Immature natural killer cell (primary cell): ENCODE measurements at regions not wholly inside any gene's neighbourhood (a gene's known extent, or its start where the extent isn't known, plus 50 kb on each side); places are given as distances from the start of the nearest gene placed in this dataset.
A peak's percentile ranks its signal among the peaks of the same experiment; 100 is the strongest.

Source experiments
- DNase-seq, 3 donors: peaks; one replicate each; pipeline ENCODE4 v3.0.0; 2022; ENCODE audit warnings: mixed read lengths in 1 of 3
- H3K27ac Mint-ChIP-seq, 6 donors: one replicate each; pipeline ENCODE4 v1.8.0; 2020; ENCODE audit warnings: mixed read lengths in 6 of 6, mild to moderate bottlenecking in 5 of 6, inconsistent platforms in 4 of 6, moderate library complexity in 3 of 6
- H3K27me3 Mint-ChIP-seq, 3 donors: one replicate each; pipeline ENCODE4 v1.8.0; 2020 to 2021; ENCODE audit warnings: low read depth in 3 of 3, mild to moderate bottlenecking in 3 of 3, mixed read lengths in 3 of 3, moderate library complexity in 3 of 3, inconsistent platforms in 1 of 3
- H3K36me3 Mint-ChIP-seq, 3 donors: one replicate each; pipeline ENCODE4 v1.8.0; 2020; ENCODE audit warnings: mixed read lengths in 3 of 3, inconsistent platforms in 2 of 3, mild to moderate bottlenecking in 2 of 3
- H3K4me1 Mint-ChIP-seq, 2 donors: one replicate each; pipeline ENCODE4 v1.8.0; 2020; ENCODE audit warnings: inconsistent platforms in 2 of 2, mild to moderate bottlenecking in 2 of 2, mixed read lengths in 2 of 2, moderate library complexity in 1 of 2
- H3K4me3 Mint-ChIP-seq, 5 donors: one replicate each; pipeline ENCODE4 v1.8.0; 2020; ENCODE audit warnings: mild to moderate bottlenecking in 5 of 5, mixed read lengths in 5 of 5, inconsistent platforms in 3 of 5, moderate library complexity in 3 of 5
- H3K9me3 Mint-ChIP-seq, 6 donors: one replicate each; pipeline ENCODE4 v1.8.0; 2020; ENCODE audit warnings: mild to moderate bottlenecking in 6 of 6, mixed read lengths in 6 of 6, inconsistent platforms in 4 of 6, moderate library complexity in 3 of 6

GRCh38 chr17:77386502-77387192, 245.9 kb downstream of the SEC14L1 start:
- Mint-ChIP-seq H3K27me3 (no peaks in the 10 kb centered on the region), H3K36me3 (no peaks in the 10 kb centered on the region), H3K4me3 (peak overlapping the region; percentile 7 to 47 (median 25)), H3K9me3 (no peaks in the 10 kb centered on the region), H3K27ac (peak overlapping the region; percentile 39 to 74 (median 65)), H3K4me1 (peaks cover 87 to 91% of the 10 kb centered on the region in 2 donors)
- no peak for DNase-seq

GRCh38 chr17:77387891-77388290, 247.1 kb downstream of the SEC14L1 start:
- H3K9me3 Mint-ChIP-seq = no peaks in the 10 kb centered on the region
- peaks cover 0 to 1% (median 0%) of the 10 kb centered on the region in 3 donors for H3K27me3 Mint-ChIP-seq
- peak overlapping the region in 4 of 5 donors; percentile 33 to 58 (median 54) for H3K4me3 Mint-ChIP-seq
- peak overlapping the region in 2 of 6 donors; percentile 66 to 77 for H3K27ac Mint-ChIP-seq
- H3K4me1 Mint-ChIP-seq = peaks cover 86 to 91% of the 10 kb centered on the region in 2 donors
- H3K36me3 Mint-ChIP-seq = no peaks in the 10 kb centered on the region
- no peak for DNase-seq

DNA sequence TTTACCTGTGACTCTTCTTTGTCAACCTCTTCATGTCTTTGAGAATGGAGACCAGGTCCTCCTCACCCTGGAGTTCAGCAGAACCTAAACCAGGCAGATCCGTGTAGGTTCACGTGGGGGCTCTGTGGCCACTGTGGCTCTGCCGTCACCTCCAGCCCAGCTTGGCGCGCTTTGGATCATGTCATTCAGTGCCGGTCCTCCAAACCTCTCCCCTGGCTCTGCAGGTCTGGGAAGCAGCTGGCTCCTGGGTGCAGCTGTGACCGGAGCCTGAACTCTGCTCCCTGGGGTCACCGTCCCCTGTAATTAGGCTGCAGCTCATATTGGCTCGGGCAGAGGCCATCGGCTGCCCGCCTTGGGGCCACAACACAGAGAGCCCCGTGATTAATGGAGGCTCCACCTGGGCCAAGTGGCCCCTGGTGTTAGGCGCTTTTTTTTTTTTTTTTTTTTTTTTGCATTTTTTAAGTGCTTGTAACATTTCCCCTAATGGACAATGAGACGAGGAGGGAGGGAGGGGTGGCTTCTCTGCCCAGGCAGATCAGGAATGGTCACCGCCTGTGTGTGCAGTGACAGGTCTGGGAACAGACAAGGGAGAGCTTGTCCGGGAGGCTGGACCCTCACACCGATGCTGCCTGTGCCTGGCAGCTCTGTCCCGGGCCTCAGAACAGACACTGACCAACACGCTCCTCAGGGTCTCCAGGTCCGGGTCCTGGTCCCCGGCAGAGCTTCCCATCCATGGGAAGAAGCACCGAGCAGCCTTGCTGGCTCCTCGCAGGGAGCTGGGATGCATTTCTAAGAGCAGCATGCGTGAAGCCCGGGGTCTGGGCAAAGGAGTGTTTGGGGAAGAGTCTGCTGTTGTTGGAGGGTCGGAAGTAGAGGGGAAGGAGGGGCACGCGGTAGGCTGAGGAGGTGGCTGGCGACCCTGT, 247.9 kb downstream of the SEC14L1 start:
- peak overlapping the region; percentile 77 to 90 (median 84) for H3K27ac Mint-ChIP-seq
- H3K36me3 Mint-ChIP-seq = no peaks in the 10 kb centered on the region
- DNase-seq = no peak
- peaks cover 84 to 87% of the 10 kb centered on the region in 2 donors for H3K4me1 Mint-ChIP-seq
- H3K4me3 Mint-ChIP-seq = peak overlapping the region; percentile 74 to 85 (median 82)
- no peaks in the 10 kb centered on the region for H3K9me3 Mint-ChIP-seq
- H3K27me3 Mint-ChIP-seq = peaks cover 0 to 1% (median 0%) of the 10 kb centered on the region in 3 donors

- peak overlapping the region in 5 of 6 donors; percentile 40 to 76 (median 59) for H3K27ac Mint-ChIP-seq
- peaks cover 0 to 1% (median 0%) of the 10 kb centered on the region in 3 donors for H3K27me3 Mint-ChIP-seq
- H3K4me1 Mint-ChIP-seq = peaks cover 79 to 82% of the 10 kb centered on the region in 2 donors
- no peaks in the 10 kb centered on the region for H3K9me3 Mint-ChIP-seq
- DNase-seq = no peak
- no peaks in the 10 kb centered on the region for H3K36me3 Mint-ChIP-seq
- peak overlapping the region in 4 of 5 donors; percentile 2 to 62 (median 26) for H3K4me3 Mint-ChIP-seq
These were observed 250.1 kb downstream of the SEC14L1 start for GRCh38 chr17:77390870-77391269.

GRCh38 chr17:77391668-77392375, 251.1 kb downstream of the SEC14L1 start:
- H3K27ac Mint-ChIP-seq = peak overlapping the region; percentile 40 to 87 (median 72)
- H3K9me3 Mint-ChIP-seq = no peaks in the 10 kb centered on the region
- peak overlapping the region; percentile 47 to 62 (median 53) for H3K4me3 Mint-ChIP-seq
- peaks cover 0 to 1% (median 0%) of the 10 kb centered on the region in 3 donors for H3K27me3 Mint-ChIP-seq
- DNase-seq = no peak
- H3K4me1 Mint-ChIP-seq = peaks cover 79 to 81% of the 10 kb centered on the region in 2 donors
- H3K36me3 Mint-ChIP-seq = peaks cover 0 to 4% (median 0%) of the 10 kb centered on the region in 3 donors

GRCh38 chr17:77392376-77393273, 251.9 kb downstream of the SEC14L1 start:
- peaks cover 0 to 4% (median 0%) of the 10 kb centered on the region in 3 donors for H3K36me3 Mint-ChIP-seq
- peaks cover 0 to 1% (median 0%) of the 10 kb centered on the region in 3 donors for H3K27me3 Mint-ChIP-seq
- no peaks in the 10 kb centered on the region for H3K9me3 Mint-ChIP-seq
- peak overlapping the region; percentile 40 to 87 (median 72) for H3K27ac Mint-ChIP-seq
- peak overlapping the region in 1 of 5 donors; percentile 47 for H3K4me3 Mint-ChIP-seq
- DNase-seq = no peak
- peaks cover 78 to 81% of the 10 kb centered on the region in 2 donors for H3K4me1 Mint-ChIP-seq

GRCh38 chr17:77393274-77393600, 252.5 kb downstream of the SEC14L1 start:
- Mint-ChIP-seq H3K4me3 (peak overlapping the region in 1 of 5 donors; percentile 31), H3K4me1 (peaks cover 78 to 84% of the 10 kb centered on the region in 2 donors), H3K9me3 (no peaks in the 10 kb centered on the region), H3K27me3 (peaks cover 0 to 1% (median 0%) of the 10 kb centered on the region in 3 donors), H3K27ac (peak overlapping the region in 4 of 6 donors; percentile 30 to 69 (median 42)), H3K36me3 (peaks cover 0 to 4% (median 0%) of the 10 kb centered on the region in 3 donors)
- DNase-seq = no peak

DNA sequence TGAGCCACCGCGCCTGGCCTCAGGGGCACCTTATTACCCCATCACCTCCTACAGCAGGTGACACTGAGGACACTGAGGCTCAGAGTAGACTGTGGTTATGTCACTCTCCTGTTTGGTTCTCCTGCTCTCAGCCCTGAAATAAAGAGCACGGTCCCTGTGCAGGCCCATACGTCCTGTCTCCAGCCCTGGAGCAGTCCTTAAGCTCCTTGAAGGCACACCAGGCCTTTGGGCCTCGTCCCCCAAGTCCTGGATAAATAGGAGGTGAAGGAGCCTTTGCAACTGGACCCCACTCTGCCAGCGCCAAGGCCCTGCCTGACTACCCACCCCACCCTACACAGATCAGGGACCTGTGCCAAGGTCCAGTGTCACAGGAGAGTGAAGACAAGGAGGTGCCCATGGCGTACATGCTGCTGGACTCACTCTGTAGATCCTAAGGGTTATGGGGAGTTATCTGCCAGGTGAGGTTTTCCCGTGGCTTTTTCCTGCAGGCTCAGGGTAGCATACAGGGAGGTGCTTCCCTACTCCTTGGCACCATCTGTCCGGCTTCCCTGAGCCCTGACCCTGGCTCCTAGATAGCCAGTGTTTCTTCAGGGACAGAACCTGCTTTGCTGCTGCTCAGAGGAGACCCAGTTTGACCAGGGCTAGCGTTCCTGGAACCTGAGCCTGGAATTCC, 253.2 kb downstream of the SEC14L1 start:
- no peak for DNase-seq
- Mint-ChIP-seq H3K27me3 (peaks cover 0 to 1% (median 0%) of the 10 kb centered on the region in 3 donors), H3K9me3 (no peaks in the 10 kb centered on the region), H3K4me3 (peak overlapping the region in 1 of 5 donors; percentile 4), H3K27ac (peak overlapping the region in 5 of 6 donors; percentile 10 to 55 (median 40)), H3K36me3 (peaks cover 0 to 4% (median 3%) of the 10 kb centered on the region in 3 donors), H3K4me1 (peaks cover 78 to 84% of the 10 kb centered on the region in 2 donors)

- Mint-ChIP-seq H3K9me3 (no peaks in the 10 kb centered on the region), H3K27me3 (peaks cover 0 to 1% (median 0%) of the 10 kb centered on the region in 3 donors), H3K4me3 (no peak overlapping the region), H3K4me1 (peaks cover 78 to 84% of the 10 kb centered on the region in 2 donors), H3K27ac (peak overlapping the region in 3 of 6 donors; percentile 55 to 72 (median 62)), H3K36me3 (peaks cover 0 to 4% (median 3%) of the 10 kb centered on the region in 3 donors)
- no peak for DNase-seq
These were observed 253.9 kb downstream of the SEC14L1 start for GRCh38 chr17:77394540-77395295.

- peaks cover 0 to 4% (median 0%) of the 10 kb centered on the region in 3 donors for H3K27me3 Mint-ChIP-seq
- peaks cover 82 to 87% of the 10 kb centered on the region in 2 donors for H3K4me1 Mint-ChIP-seq
- H3K27ac Mint-ChIP-seq = peak overlapping the region in 2 of 6 donors; percentile 64 to 65
- DNase-seq = no peak
- H3K36me3 Mint-ChIP-seq = peaks cover 0 to 7% (median 4%) of the 10 kb centered on the region in 3 donors
- H3K4me3 Mint-ChIP-seq = no peak overlapping the region
- H3K9me3 Mint-ChIP-seq = no peaks in the 10 kb centered on the region
These were observed 254.8 kb downstream of the SEC14L1 start for GRCh38 chr17:77395501-77396048.

- H3K4me3 Mint-ChIP-seq = no peak overlapping the region
These were observed 255.8 kb downstream of the SEC14L1 start for GRCh38 chr17:77396610-77397009.

More at GRCh38 chr17:77396610-77397009, 255.8 kb downstream of the SEC14L1 start:
- no peaks in the 10 kb centered on the region for H3K9me3 Mint-ChIP-seq
- peaks cover 0 to 7% (median 4%) of the 10 kb centered on the region in 3 donors for H3K36me3 Mint-ChIP-seq
- peaks cover 0 to 4% (median 0%) of the 10 kb centered on the region in 3 donors for H3K27me3 Mint-ChIP-seq
- H3K4me1 Mint-ChIP-seq = peaks cover 82 to 87% of the 10 kb centered on the region in 2 donors
- peak overlapping the region in 3 of 6 donors; percentile 11 to 51 (median 24) for H3K27ac Mint-ChIP-seq
- no peak for DNase-seq
